ENCODE measurements at regions not wholly inside any gene's neighbourhood (a gene's known extent, or its start where the extent isn't known, plus 50 kb on each side); places are given as distances from the start of the nearest gene placed in this dataset.

DNA sequence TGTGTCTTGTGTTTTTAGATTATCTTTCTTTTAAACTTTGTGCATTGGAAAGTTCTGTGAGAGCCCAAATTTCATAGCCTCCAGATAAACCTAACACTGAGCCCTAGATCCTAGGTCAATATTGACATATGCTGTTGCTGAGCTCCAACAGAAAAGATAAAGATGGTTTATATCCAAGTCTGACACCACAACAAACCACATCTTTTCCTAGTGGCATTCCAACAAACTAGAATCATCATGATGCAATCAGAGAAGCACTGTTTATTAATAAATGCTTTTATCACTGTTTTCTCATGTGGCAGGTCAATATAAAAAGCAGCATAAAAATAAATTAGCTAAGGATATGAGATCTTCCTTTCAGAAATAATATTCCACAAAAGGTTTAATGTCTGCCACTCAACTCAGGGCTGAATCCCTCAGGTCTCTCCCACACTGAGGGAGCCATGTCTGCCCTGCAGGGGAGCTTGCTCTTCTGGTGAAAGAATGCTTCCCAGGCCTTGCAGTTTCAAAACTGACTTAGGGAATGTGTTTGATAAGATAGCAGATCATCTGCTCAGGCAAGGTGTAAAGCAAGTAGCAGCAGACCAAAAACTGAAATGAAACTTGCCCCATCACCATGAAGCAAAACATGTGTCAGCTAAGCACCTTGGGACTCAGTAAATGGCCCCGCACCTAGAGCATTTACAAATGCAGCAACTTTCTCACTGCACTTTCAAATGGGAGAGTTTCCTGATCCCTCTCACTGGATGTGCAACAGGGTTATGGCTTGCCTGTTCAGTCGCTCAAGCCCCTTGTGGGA lies 493.0 kb downstream of the AGTPBP1 start:
- H3K9me3 ChIP-seq (ENCODE audit: insufficient read depth, low read length), result no peaks in the 10 kb centered on the region
- no peak overlapping the region for H2AFZ ChIP-seq (ENCODE audit: low read depth, low read length, severe bottlenecking)
- no peak overlapping the region for H3K9ac ChIP-seq (ENCODE audit: low read length)
- H3K36me3 ChIP-seq (ENCODE audit: low read length), result no peaks in the 10 kb centered on the region
- no peak overlapping the region for H3K27ac ChIP-seq (ENCODE audit: low read depth, low read length)
- H3F3A ChIP-seq (ENCODE audit: insufficient read depth), result no peaks in the 10 kb centered on the region
- H3K4me3 ChIP-seq (ENCODE audit: insufficient read depth, low read length, poor library complexity, severe bottlenecking), result no peak overlapping the region
- no peaks in the 10 kb centered on the region for H3K27me3 ChIP-seq (ENCODE audit: low read length)
- no peaks in the 10 kb centered on the region for H3K79me2 ChIP-seq (ENCODE audit: insufficient read depth, low read length)
- H3K9me2 ChIP-seq (replicated peaks; ENCODE audit: insufficient read depth, low read length), result no peaks in the 10 kb centered on the region
- no peak overlapping the region for H3K4me2 ChIP-seq (ENCODE audit: low read depth, low read length, poor library complexity, severe bottlenecking)
- no peak for TF ChIP-seq EZH2phosphoT487 (conservative IDR thresholded peaks at IDR 0.05; ENCODE audit: low read length)
- TF ChIP-seq, protein P1, sequence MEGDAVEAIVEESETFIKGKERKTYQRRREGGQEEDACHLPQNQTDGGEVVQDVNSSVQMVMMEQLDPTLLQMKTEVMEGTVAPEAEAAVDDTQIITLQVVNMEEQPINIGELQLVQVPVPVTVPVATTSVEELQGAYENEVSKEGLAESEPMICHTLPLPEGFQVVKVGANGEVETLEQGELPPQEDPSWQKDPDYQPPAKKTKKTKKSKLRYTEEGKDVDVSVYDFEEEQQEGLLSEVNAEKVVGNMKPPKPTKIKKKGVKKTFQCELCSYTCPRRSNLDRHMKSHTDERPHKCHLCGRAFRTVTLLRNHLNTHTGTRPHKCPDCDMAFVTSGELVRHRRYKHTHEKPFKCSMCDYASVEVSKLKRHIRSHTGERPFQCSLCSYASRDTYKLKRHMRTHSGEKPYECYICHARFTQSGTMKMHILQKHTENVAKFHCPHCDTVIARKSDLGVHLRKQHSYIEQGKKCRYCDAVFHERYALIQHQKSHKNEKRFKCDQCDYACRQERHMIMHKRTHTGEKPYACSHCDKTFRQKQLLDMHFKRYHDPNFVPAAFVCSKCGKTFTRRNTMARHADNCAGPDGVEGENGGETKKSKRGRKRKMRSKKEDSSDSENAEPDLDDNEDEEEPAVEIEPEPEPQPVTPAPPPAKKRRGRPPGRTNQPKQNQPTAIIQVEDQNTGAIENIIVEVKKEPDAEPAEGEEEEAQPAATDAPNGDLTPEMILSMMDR (IDR thresholded peaks at IDR 0.05; ENCODE audit: insufficient read depth, low read length, poor library complexity, severe bottlenecking), result no peak
- H4K20me1 ChIP-seq (ENCODE audit: low read depth, low read length), result no peaks in the 10 kb centered on the region

DNA sequence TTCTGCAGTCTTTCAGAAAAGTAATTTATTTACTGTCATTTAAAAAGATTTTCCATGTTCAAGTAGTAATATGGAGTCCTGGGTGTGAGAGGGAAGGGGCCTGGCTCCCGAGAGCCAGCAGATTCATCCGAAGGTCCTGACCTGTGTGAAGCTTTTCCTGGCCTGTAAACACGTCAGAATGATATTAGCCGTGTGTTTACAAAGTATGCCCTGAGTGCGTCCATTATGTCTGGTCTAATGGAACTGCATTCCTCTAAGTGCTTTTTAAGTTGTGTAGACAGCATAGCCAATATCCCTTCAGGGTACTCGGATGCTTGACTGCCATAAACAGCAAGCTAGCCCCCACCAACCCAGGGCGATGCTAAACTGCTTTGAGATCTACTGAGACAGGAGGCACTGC lies 495.2 kb downstream of the AGTPBP1 start:
- Histone ChIP-seq H3K4me2 (ENCODE audit: low read depth, low read length, poor library complexity, severe bottlenecking) (no peak overlapping the region), H3K27ac (ENCODE audit: low read depth, low read length) (no peak overlapping the region), H3K36me3 (ENCODE audit: low read length) (no peaks in the 10 kb centered on the region), H3K27me3 (ENCODE audit: low read length) (no peaks in the 10 kb centered on the region), H3K9ac (ENCODE audit: low read length) (no peak overlapping the region), H2AFZ (ENCODE audit: low read depth, low read length, severe bottlenecking) (no peak overlapping the region), H4K20me1 (ENCODE audit: low read depth, low read length) (no peaks in the 10 kb centered on the region), H3K9me2 (replicated peaks; ENCODE audit: insufficient read depth, low read length) (no peaks in the 10 kb centered on the region), H3K4me3 (ENCODE audit: insufficient read depth, low read length, poor library complexity, severe bottlenecking) (no peak overlapping the region), H3K9me3 (ENCODE audit: insufficient read depth, low read length) (no peaks in the 10 kb centered on the region), H3K79me2 (ENCODE audit: insufficient read depth, low read length) (no peaks in the 10 kb centered on the region), H3F3A (ENCODE audit: insufficient read depth) (no peaks in the 10 kb centered on the region)
- TF ChIP-seq EZH2phosphoT487 (conservative IDR thresholded peaks at IDR 0.05; ENCODE audit: low read length), result no peak
- TF ChIP-seq, protein P1 (IDR thresholded peaks at IDR 0.05; ENCODE audit: insufficient read depth, low read length, poor library complexity, severe bottlenecking), result no peak

DNA sequence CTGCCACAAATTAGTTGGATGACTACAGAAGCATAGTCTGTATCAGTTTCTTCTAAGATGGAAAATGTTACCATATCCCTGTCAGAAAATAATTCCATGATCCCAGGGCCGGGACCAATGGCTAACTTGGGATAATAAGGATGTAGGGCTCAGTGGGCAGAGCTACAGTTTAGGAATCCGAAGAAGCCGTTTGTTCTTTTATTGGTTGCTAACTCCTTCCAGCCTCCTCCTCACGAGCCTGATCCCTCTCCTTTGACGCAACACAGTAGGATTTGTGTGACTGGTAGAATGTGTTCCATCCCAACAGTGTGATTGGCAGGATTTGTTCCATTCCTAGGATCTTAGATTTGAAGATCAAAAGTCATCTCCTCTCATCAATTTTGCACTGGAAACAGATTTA lies 496.9 kb downstream of the AGTPBP1 start:
- no peak overlapping the region for H3K27ac ChIP-seq (ENCODE audit: low read depth, low read length)
- no peaks in the 10 kb centered on the region for H3F3A ChIP-seq (ENCODE audit: insufficient read depth)
- H3K9me2 ChIP-seq (replicated peaks; ENCODE audit: insufficient read depth, low read length), result no peaks in the 10 kb centered on the region
- H3K4me3 ChIP-seq (ENCODE audit: insufficient read depth, low read length, poor library complexity, severe bottlenecking), result no peak overlapping the region
- H3K9me3 ChIP-seq (ENCODE audit: insufficient read depth, low read length), result no peaks in the 10 kb centered on the region
- no peaks in the 10 kb centered on the region for H3K27me3 ChIP-seq (ENCODE audit: low read length)
- H4K20me1 ChIP-seq (ENCODE audit: low read depth, low read length), result no peaks in the 10 kb centered on the region
- H3K4me2 ChIP-seq (ENCODE audit: low read depth, low read length, poor library complexity, severe bottlenecking), result no peak overlapping the region
- no peaks in the 10 kb centered on the region for H3K36me3 ChIP-seq (ENCODE audit: low read length)
- no peaks in the 10 kb centered on the region for H3K79me2 ChIP-seq (ENCODE audit: insufficient read depth, low read length)
- no peak overlapping the region for H2AFZ ChIP-seq (ENCODE audit: low read depth, low read length, severe bottlenecking)
- no peak for TF ChIP-seq EZH2phosphoT487 (conservative IDR thresholded peaks at IDR 0.05; ENCODE audit: low read length)
- TF ChIP-seq, protein P1 (IDR thresholded peaks at IDR 0.05; ENCODE audit: insufficient read depth, low read length, poor library complexity, severe bottlenecking), result no peak
- H3K9ac ChIP-seq (ENCODE audit: low read length), result no peak overlapping the region
